ENCODE measurements at regions not wholly inside any gene's neighbourhood (a gene's known extent, or its start where the extent isn't known, plus 50 kb on each side); places are given as distances from the start of the nearest gene placed in this dataset.

DNA sequence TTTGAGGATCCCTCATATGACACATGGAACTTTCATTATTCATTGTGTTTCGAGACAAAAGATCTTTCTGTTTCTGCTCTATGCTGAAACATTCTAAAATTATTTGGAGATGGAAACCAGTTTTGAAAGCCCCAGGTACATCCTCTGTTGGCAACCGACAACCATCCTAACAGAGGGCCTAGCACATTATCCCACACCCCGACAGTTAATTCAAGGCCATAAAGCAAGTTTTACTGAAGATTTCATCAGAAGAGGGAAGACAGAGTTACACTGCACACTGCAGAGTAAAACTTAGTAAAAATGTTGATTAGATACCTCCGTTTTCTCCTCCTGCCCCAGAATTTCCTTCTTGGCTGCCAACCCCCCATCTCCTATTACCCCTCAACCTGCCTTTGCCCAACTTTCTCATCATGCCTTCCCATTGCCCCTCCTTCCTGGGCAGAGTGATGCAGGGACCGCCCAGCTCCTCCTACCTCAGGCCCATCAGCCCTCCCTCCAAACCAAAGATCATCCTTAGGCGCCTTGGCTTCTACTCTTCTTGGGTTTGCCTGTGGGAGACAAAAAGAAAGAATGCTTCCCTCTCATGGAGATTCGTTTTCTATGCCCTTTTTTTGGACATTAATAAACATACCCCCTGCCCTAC lies 52.9 kb upstream of the CITED4 start:
- Mint-ChIP-seq H3K27ac (no peak overlapping the region), H3K4me1 (no peaks in the 10 kb centered on the region), H3K27me3 (no peaks in the 10 kb centered on the region), H3K4me3 (no peak overlapping the region), H3K36me3 (ENCODE audit: low read depth) (no peaks in the 10 kb centered on the region), H3K9me3 (no peaks in the 10 kb centered on the region)
- DNase-seq = no peak
- POLR2A ChIA-PET = no interaction called here
- CTCF ChIA-PET = interaction anchor here (0.6 to 1.4 kb wide), 2 partner anchors 34 to 38 kb away, joined by 3 to 4 read pairs; no protein-coding TSS in a partner anchor

DNA sequence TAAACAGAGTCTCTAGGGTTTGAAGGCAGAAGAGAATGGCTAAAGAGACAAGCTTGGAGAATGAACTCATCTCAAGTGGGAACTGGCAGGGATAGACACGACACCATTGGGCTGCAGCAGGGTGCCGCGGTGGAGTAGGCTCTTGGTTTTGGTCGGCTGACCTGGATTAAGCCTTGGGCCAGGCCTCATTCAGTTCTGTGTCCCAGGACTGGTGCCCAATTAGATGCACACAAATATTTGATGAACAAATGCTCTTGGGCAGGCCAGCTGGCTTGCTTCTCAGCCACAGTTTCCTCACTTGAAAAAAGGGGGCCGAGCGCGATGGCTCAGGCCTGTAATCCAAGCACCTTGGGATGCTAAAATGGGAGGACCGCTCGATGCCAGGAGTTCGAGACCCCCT lies 53.4 kb upstream of the CITED4 start:
- H3K27ac Mint-ChIP-seq = no peak overlapping the region
- H3K9me3 Mint-ChIP-seq = no peaks in the 10 kb centered on the region
- no peak for DNase-seq
- no peaks in the 10 kb centered on the region for H3K27me3 Mint-ChIP-seq
- H3K4me3 Mint-ChIP-seq = no peak overlapping the region
- POLR2A ChIA-PET = no interaction called here
- no peaks in the 10 kb centered on the region for H3K4me1 Mint-ChIP-seq
- H3K36me3 Mint-ChIP-seq (ENCODE audit: low read depth) = no peaks in the 10 kb centered on the region
- CTCF ChIA-PET = interaction anchor here (1.4 kb wide), 1 partner anchor 37 kb away, joined by 4 read pairs; no protein-coding TSS in a partner anchor

- no peak overlapping the region for H3K27ac Mint-ChIP-seq
- no peak overlapping the region for H3K4me3 Mint-ChIP-seq
- CTCF ChIA-PET = interaction anchor here (1.0 to 1.7 kb wide), 3 partner anchors 8 to 48 kb away, joined by 3 to 4 read pairs (median 3); no protein-coding TSS in a partner anchor
- H3K36me3 Mint-ChIP-seq (ENCODE audit: low read depth) = no peaks in the 10 kb centered on the region
- H3K4me1 Mint-ChIP-seq = no peaks in the 10 kb centered on the region
- H3K9me3 Mint-ChIP-seq = no peaks in the 10 kb centered on the region
- no peaks in the 10 kb centered on the region for H3K27me3 Mint-ChIP-seq
- POLR2A ChIA-PET = no interaction called here
- DNase-seq = no peak
Observed at GRCh38 chr1:40917995-40918711, 56.0 kb upstream of the CITED4 start.

DNA sequence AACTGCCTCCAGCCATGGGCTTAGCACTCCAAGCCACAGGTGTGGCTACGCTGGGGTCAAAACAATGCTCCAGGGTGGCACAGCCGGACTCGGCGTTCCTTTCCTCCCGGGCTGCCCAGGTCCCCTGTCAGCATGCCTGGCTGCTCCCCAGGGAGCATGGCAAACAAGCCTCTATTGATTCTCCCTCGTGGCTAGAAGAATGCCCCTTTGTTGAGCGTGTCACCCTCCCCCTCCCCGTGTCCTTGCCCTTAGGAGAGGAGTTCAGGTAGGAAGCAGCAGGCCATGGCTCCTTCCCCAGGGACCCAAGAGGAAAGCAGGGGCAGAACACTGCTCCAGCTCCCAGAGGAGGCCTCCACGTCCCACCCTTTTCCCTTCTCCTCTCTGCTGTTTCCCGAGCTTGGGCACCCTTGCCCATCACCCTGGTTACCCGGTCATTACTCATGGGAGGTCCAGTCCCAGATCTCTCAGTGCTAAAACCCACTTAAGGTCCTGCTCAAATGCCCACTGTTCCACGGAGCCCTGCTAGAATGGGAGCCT lies 57.4 kb upstream of the CITED4 start:
- H3K9me3 Mint-ChIP-seq = no peaks in the 10 kb centered on the region
- no peaks in the 10 kb centered on the region for H3K4me1 Mint-ChIP-seq
- H3K4me3 Mint-ChIP-seq = no peak overlapping the region
- no peak for DNase-seq
- H3K27ac Mint-ChIP-seq = no peak overlapping the region
- ChIA-PET CTCF (no interaction called here), POLR2A (no interaction called here)
- no peaks in the 10 kb centered on the region for H3K36me3 Mint-ChIP-seq (ENCODE audit: low read depth)
- H3K27me3 Mint-ChIP-seq = peaks cover 5% of the 10 kb centered on the region

DNA sequence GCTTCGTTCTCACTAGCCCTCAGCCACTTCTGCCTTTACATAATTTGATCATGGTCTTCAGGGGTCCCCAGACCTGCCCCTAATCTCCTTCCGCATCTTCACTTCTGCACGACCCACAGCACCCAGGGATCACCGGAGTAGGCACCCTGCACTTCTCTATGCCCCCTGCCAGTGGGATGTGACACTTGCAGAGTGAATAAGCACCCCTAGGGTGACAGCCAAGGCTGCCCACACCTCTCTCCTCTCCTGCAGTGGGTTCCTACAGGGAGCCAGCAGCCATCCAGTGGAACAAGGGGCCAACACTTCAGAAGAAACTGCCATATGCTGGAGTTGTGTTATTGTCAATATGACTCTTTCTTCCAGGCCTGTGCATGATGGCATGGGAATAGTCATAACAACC lies 58.0 kb upstream of the CTPS1 start:
- no peak overlapping the region for H3K27ac Mint-ChIP-seq
- no peaks in the 10 kb centered on the region for H3K9me3 Mint-ChIP-seq
- CTCF ChIA-PET = interaction anchor here (1.5 kb wide), 1 partner anchor 12 kb away, joined by 3 read pairs; no protein-coding TSS in a partner anchor
- H3K4me1 Mint-ChIP-seq = no peaks in the 10 kb centered on the region
- DNase-seq = no peak
- no peaks in the 10 kb centered on the region for H3K36me3 Mint-ChIP-seq (ENCODE audit: low read depth)
- no peak overlapping the region for H3K4me3 Mint-ChIP-seq
- H3K27me3 Mint-ChIP-seq = peaks cover 5% of the 10 kb centered on the region
- POLR2A ChIA-PET = no interaction called here

DNA sequence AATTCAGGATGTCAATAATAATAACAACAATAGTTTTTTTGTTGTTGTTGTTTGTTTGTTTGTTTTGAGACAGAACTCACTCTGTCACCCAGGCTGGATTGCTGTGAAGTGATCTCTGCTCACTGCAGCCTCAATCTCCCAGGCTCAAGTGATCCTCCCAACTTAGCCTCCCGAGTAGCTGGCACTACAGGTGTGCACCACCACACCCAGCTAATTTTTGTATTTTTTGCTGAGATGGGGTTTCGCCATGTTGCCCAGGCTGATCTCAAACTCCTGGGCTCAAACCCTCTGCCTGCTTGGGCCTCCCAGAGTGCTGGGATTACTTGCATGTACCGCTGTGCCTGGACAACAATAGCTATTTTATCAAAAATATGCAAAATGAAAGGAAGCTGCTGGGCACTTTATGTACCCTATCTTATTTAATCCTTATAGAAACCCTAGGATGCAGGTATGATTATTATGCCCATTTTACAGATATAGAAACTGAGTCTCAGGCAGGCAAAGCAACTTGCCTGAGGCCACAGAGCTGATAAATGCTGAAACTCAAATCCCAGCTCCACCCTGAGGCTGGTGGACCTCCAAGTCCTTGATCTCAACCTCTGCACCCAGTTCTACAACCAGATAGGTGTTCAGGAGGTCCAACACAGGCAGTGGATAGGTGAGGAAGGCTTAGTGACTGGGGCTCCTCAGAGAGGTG lies 57.4 kb upstream of the CTPS1 start:
- Mint-ChIP-seq H3K27me3 (peaks cover 5% of the 10 kb centered on the region), H3K36me3 (ENCODE audit: low read depth) (no peaks in the 10 kb centered on the region), H3K27ac (no peak overlapping the region), H3K4me3 (no peak overlapping the region), H3K9me3 (no peaks in the 10 kb centered on the region), H3K4me1 (no peaks in the 10 kb centered on the region)
- ChIA-PET CTCF (interaction anchor here (1.4 to 1.5 kb wide), 2 partner anchors 11 to 27 kb away, joined by 3 to 4 read pairs; no protein-coding TSS in a partner anchor), POLR2A (no interaction called here)
- no peak for DNase-seq

GRCh38 chr1:40922969-40923368 lies 56.5 kb upstream of the CTPS1 start:
- H3K36me3 Mint-ChIP-seq (ENCODE audit: low read depth) = no peaks in the 10 kb centered on the region
- H3K4me3 Mint-ChIP-seq = no peak overlapping the region
- no peak overlapping the region for H3K27ac Mint-ChIP-seq
- no peaks in the 10 kb centered on the region for H3K4me1 Mint-ChIP-seq
- DNase-seq = no peak
- CTCF ChIA-PET = interaction anchor here (1.4 to 1.6 kb wide), 3 partner anchors 10 to 26 kb away, joined by 3 to 6 read pairs (median 4); no protein-coding TSS in a partner anchor
- POLR2A ChIA-PET = no interaction called here
- peaks cover 5% of the 10 kb centered on the region for H3K27me3 Mint-ChIP-seq
- no peaks in the 10 kb centered on the region for H3K9me3 Mint-ChIP-seq

DNA sequence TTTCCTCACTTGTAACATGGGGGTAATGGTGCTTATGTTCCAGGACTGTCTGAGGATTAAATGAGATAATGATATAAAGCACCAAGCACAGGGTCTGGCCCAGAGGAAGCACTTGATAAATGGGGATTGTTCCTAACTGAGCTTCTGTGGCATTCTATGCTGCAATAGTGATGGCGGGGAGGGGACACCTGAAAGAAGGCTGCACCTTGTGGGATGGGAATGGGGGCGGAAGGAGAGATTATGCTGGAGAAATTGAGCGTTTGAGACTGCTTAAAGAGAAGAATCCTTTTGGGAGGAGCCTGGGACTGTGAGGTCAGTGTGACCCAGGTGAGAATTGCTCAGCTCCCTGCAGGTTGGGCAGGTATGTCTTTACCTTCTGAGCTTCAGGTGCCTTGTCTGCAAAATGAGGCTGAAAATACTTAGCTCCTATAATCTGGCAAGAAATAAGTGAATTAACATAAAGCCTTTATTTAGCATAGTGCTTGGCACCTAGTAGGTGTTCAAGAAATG lies 55.9 kb upstream of the CTPS1 start:
- Mint-ChIP-seq H3K4me3 (no peak overlapping the region), H3K4me1 (no peaks in the 10 kb centered on the region), H3K27me3 (peaks cover 5% of the 10 kb centered on the region), H3K9me3 (no peaks in the 10 kb centered on the region), H3K27ac (no peak overlapping the region), H3K36me3 (ENCODE audit: low read depth) (no peaks in the 10 kb centered on the region)
- ChIA-PET POLR2A (no interaction called here), CTCF (interaction anchor here (1.4 to 1.6 kb wide), 2 partner anchors 25 kb away, joined by 4 to 6 read pairs; no protein-coding TSS in a partner anchor)
- no peak for DNase-seq

DNA sequence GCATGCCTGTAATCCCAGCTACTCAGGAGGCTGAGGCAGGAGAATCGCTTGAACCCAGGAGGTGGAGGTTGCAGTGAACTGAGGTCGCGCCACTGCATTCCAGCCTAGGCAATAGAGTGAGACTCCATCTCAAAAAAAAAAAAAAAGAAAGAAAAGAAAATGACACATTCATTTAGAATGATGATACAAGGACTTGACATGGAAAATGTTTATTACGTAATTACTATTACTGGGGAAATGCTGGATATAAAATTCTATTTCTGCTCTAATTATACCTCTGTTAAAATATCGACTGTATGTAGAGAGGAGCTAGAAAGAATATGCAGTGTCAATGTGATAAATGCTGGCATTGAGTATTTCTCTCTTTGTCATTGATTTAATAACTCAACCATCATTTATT lies 54.7 kb upstream of the CTPS1 start:
- Mint-ChIP-seq H3K27ac (no peak overlapping the region), H3K9me3 (no peaks in the 10 kb centered on the region), H3K36me3 (ENCODE audit: low read depth) (no peaks in the 10 kb centered on the region), H3K4me3 (no peak overlapping the region), H3K27me3 (peaks cover 5% of the 10 kb centered on the region), H3K4me1 (no peaks in the 10 kb centered on the region)
- ChIA-PET POLR2A (no interaction called here), CTCF (interaction anchor here (1.6 kb wide), 1 partner anchor 26 kb away, joined by 6 read pairs; no protein-coding TSS in a partner anchor)
- no peak for DNase-seq

GRCh38 chr1:40925834-40926410 lies 53.6 kb upstream of the CTPS1 start:
- H3K4me1 Mint-ChIP-seq = no peaks in the 10 kb centered on the region
- H3K9me3 Mint-ChIP-seq = no peaks in the 10 kb centered on the region
- no peak overlapping the region for H3K4me3 Mint-ChIP-seq
- ChIA-PET CTCF (interaction anchor here (1.1 to 1.3 kb wide), 3 partner anchors 8 to 26 kb away, joined by 3 to 4 read pairs (median 3); no protein-coding TSS in a partner anchor), POLR2A (no interaction called here)
- no peak for DNase-seq
- H3K27ac Mint-ChIP-seq = no peak overlapping the region
- H3K36me3 Mint-ChIP-seq (ENCODE audit: low read depth) = no peaks in the 10 kb centered on the region
- H3K27me3 Mint-ChIP-seq = peaks cover 5% of the 10 kb centered on the region

DNA sequence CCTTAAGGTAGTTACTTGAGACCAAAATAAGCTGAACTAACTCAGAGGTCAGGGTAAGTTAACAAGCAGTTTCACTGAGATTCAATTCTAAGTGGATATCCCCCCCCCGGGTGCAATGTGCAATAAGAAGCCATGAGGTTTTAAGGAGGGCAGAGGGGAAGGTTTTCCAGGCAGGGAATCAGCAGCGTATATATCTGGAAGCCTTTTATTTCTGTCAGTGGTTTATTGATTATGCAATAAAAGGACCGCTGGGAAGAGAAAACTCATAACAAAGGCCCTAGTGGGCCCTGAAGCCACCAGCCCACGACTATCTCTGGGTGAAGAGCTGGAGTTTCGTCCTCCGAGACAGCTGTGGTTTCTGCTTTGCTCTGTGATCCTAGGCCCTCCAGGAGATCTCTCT lies 53.1 kb upstream of the CTPS1 start:
- no peak overlapping the region for H3K4me3 Mint-ChIP-seq
- ChIA-PET POLR2A (no interaction called here), CTCF (interaction anchor here (1.1 to 1.3 kb wide), 3 partner anchors 9 to 26 kb away, joined by 3 to 4 read pairs (median 3); no protein-coding TSS in a partner anchor)
- H3K4me1 Mint-ChIP-seq = no peaks in the 10 kb centered on the region
- DNase-seq = no peak
- H3K36me3 Mint-ChIP-seq (ENCODE audit: low read depth) = no peaks in the 10 kb centered on the region
- no peaks in the 10 kb centered on the region for H3K9me3 Mint-ChIP-seq
- H3K27me3 Mint-ChIP-seq = peaks cover 5% of the 10 kb centered on the region
- no peak overlapping the region for H3K27ac Mint-ChIP-seq

GRCh38 chr1:40927781-40928180 lies 51.7 kb upstream of the CTPS1 start:
- CTCF ChIA-PET = no interaction called here
- DNase-seq = no peak

More at GRCh38 chr1:40927781-40928180, 51.7 kb upstream of the CTPS1 start:
- Mint-ChIP-seq H3K36me3 (ENCODE audit: low read depth) (no peaks in the 10 kb centered on the region), H3K4me3 (no peak overlapping the region), H3K27me3 (peaks cover 5% of the 10 kb centered on the region), H3K4me1 (no peaks in the 10 kb centered on the region), H3K27ac (no peak overlapping the region), H3K9me3 (no peaks in the 10 kb centered on the region)
- POLR2A ChIA-PET = no interaction called here
